ENCODE measurements at regions not wholly inside any gene's neighbourhood (a gene's known extent, or its start where the extent isn't known, plus 50 kb on each side); places are given as distances from the start of the nearest gene placed in this dataset.
"Not testable (repeated sequence)": the region's sequence is repeated elsewhere in the genome, so short reads cannot be mapped to it uniquely, and the experiment has no call there.

- DNase-seq, result no peak
Observed at GRCh38 chrX:109880629-109881028, 122.3 kb upstream of the TMEM164 start.

- peak; percentile 8 to 48 for DNase-seq
Observed at GRCh38 chrX:109886122-109886761, 116.7 kb upstream of the TMEM164 start.

- DNase-seq, result peak in 1 of 2 experiments; percentile 28
Observed at GRCh38 chrX:109889289-109890006, 113.5 kb upstream of the TMEM164 start.

GRCh38 chrX:109890300-109890699 lies 112.6 kb upstream of the TMEM164 start:
- no peak for DNase-seq

GRCh38 chrX:109890910-109891502 lies 111.9 kb upstream of the TMEM164 start:
- DNase-seq, result peak; percentile 71 to 78

- DNase-seq, result not testable (repeated sequence)
Observed at GRCh38 chrX:109896024-109896423, 106.9 kb upstream of the TMEM164 start.

GRCh38 chrX:109902665-109903064 lies 100.2 kb upstream of the TMEM164 start:
- no peak for DNase-seq

GRCh38 chrX:109911046-109911445 lies 91.9 kb upstream of the TMEM164 start:
- peak in 1 of 2 experiments; percentile 10 for DNase-seq

GRCh38 chrX:109912993-109913392 lies 89.9 kb upstream of the TMEM164 start:
- not testable (repeated sequence) for DNase-seq

GRCh38 chrX:109914114-109914849 lies 88.6 kb upstream of the TMEM164 start:
- peak in 1 of 2 experiments; percentile 16 for DNase-seq

- DNase-seq, result no peak
Observed at GRCh38 chrX:109918753-109919152, 84.2 kb upstream of the TMEM164 start.

GRCh38 chrX:109920325-109920724 lies 82.6 kb upstream of the TMEM164 start:
- DNase-seq, result peak in 1 of 2 experiments; percentile 7

- DNase-seq, result no peak
Observed at GRCh38 chrX:109920868-109921267, 82.0 kb upstream of the TMEM164 start.

- no peak for DNase-seq
Observed at GRCh38 chrX:109922190-109922589, 80.7 kb upstream of the TMEM164 start.

GRCh38 chrX:109925003-109925402 lies 77.9 kb upstream of the TMEM164 start:
- DNase-seq, result not testable (repeated sequence)

GRCh38 chrX:109925656-109926055 lies 77.3 kb upstream of the TMEM164 start:
- DNase-seq, result no peak

GRCh38 chrX:109926118-109926517 lies 76.8 kb upstream of the TMEM164 start:
- DNase-seq, result no peak

- no peak for DNase-seq
Observed at GRCh38 chrX:109926743-109927662, 75.9 kb upstream of the TMEM164 start.

- no peak for DNase-seq
Observed at GRCh38 chrX:109927663-109928273, 75.1 kb upstream of the TMEM164 start.

- DNase-seq, result no peak
Observed at GRCh38 chrX:109928596-109929335, 74.1 kb upstream of the TMEM164 start.

- no peak for DNase-seq
Observed at GRCh38 chrX:109931677-109932076, 71.2 kb upstream of the TMEM164 start.
